Osteocyte (in vitro differentiated cells): ENCODE measurements at regions not wholly inside any gene's neighbourhood (a gene's known extent, or its start where the extent isn't known, plus 50 kb on each side); places are given as distances from the start of the nearest gene placed in this dataset.
"Not testable (repeated sequence)": the region's sequence is repeated elsewhere in the genome, so short reads cannot be mapped to it uniquely, and the experiment has no call there.

Experiments used
- DNase-seq: peaks from one replicate; pipeline ENCODE4 v3.0.0; 2021; ENCODE audit warnings: mixed read lengths; ENCODE audit not compliant: unreplicated experiment; ENCODE audit errors: extremely low spot score
- H3K27ac Mint-ChIP-seq: one replicate; pipeline ENCODE4 v1.8.0; 2021; ENCODE audit warnings: mild to moderate bottlenecking, mixed read lengths; ENCODE audit not compliant: unreplicated experiment
- H3K27me3 Mint-ChIP-seq: one replicate; pipeline ENCODE4 v1.8.0; 2021; ENCODE audit warnings: mixed read lengths; ENCODE audit not compliant: unreplicated experiment
- H3K36me3 Mint-ChIP-seq: one replicate; pipeline ENCODE4 v1.8.0; 2021; ENCODE audit warnings: mixed read lengths; ENCODE audit not compliant: unreplicated experiment
- H3K4me1 Mint-ChIP-seq: one replicate; pipeline ENCODE4 v1.8.0; 2021; ENCODE audit warnings: mixed read lengths; ENCODE audit not compliant: unreplicated experiment
- H3K4me3 Mint-ChIP-seq: one replicate; pipeline ENCODE4 v1.8.0; 2021; ENCODE audit warnings: mild to moderate bottlenecking, moderate library complexity, mixed read lengths; ENCODE audit not compliant: unreplicated experiment
- H3K9me3 Mint-ChIP-seq: one replicate; pipeline ENCODE4 v1.8.0; 2021; ENCODE audit warnings: mixed read lengths; ENCODE audit not compliant: unreplicated experiment
- TF ChIP-seq, protein P1 (sequence below): fragments of 200-600 bp; sonication (generic); IDR thresholded peaks from 2 replicates; pipeline ENCODE4 v1.5.0; 2021; ENCODE audit warnings: antibody characterized with exemption, mild to moderate bottlenecking, moderate library complexity

DNA sequence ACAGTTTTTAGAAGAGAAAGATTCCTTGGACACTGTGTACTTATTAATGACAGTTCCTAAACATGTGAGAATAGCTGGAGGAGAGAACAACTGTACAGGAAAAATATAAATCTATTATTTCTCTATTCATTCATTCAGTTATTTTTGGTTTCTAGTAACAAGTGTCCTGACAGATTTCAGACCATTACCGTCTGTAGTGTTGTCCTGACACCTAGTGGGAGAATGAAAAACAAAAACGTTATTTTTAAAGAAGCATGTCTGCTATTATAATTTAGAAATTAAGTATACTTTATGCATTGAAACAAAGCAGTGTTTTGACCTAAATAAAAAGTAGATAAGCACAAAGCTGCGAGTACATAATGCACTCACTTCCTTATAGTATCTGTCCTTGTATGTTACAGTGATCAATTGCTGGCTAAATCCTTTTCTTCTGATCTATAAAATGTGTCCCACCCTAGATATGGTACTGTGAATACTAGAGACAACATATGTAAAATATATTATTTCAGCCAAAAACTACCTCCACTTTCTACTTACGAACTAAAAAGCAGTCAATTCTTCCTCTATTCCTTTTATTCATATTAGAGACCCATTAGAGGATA lies 575.6 kb downstream of the ARL4A start:
- no peak overlapping the region for H3K27ac Mint-ChIP-seq
- no peaks in the 10 kb centered on the region for H3K4me1 Mint-ChIP-seq
- peaks cover 21% of the 10 kb centered on the region for H3K27me3 Mint-ChIP-seq
- H3K9me3 Mint-ChIP-seq, result no peaks in the 10 kb centered on the region
- TF ChIP-seq, protein P1, sequence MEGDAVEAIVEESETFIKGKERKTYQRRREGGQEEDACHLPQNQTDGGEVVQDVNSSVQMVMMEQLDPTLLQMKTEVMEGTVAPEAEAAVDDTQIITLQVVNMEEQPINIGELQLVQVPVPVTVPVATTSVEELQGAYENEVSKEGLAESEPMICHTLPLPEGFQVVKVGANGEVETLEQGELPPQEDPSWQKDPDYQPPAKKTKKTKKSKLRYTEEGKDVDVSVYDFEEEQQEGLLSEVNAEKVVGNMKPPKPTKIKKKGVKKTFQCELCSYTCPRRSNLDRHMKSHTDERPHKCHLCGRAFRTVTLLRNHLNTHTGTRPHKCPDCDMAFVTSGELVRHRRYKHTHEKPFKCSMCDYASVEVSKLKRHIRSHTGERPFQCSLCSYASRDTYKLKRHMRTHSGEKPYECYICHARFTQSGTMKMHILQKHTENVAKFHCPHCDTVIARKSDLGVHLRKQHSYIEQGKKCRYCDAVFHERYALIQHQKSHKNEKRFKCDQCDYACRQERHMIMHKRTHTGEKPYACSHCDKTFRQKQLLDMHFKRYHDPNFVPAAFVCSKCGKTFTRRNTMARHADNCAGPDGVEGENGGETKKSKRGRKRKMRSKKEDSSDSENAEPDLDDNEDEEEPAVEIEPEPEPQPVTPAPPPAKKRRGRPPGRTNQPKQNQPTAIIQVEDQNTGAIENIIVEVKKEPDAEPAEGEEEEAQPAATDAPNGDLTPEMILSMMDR, result peak; percentile 77
- no peaks in the 10 kb centered on the region for H3K36me3 Mint-ChIP-seq
- no peak for DNase-seq
- H3K4me3 Mint-ChIP-seq, result no peak overlapping the region

DNA sequence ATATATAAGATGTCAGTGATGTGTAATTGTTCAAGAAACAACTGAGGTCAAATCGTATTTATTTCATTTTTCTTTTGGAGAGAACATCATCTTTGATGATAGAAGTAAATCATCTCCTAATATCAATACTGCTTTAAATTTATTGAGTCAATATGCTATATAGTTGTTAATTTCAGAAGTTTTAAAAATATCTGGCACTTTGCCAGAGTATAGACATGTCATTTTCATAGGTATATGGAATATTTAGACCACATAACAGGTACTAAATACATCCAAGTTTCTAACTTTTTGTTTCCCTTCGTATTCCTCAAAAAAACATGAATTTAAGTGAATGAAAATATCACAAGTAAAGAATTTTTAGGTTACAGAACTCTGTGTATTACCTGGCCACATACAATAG lies 577.8 kb downstream of the ARL4A start:
- H3K4me3 Mint-ChIP-seq, result no peak overlapping the region
- TF ChIP-seq, protein P1, result no peak
- no peak for DNase-seq
- H3K36me3 Mint-ChIP-seq, result no peaks in the 10 kb centered on the region
- H3K4me1 Mint-ChIP-seq, result no peaks in the 10 kb centered on the region
- H3K27me3 Mint-ChIP-seq, result peaks cover 21% of the 10 kb centered on the region
- no peak overlapping the region for H3K27ac Mint-ChIP-seq
- no peaks in the 10 kb centered on the region for H3K9me3 Mint-ChIP-seq

DNA sequence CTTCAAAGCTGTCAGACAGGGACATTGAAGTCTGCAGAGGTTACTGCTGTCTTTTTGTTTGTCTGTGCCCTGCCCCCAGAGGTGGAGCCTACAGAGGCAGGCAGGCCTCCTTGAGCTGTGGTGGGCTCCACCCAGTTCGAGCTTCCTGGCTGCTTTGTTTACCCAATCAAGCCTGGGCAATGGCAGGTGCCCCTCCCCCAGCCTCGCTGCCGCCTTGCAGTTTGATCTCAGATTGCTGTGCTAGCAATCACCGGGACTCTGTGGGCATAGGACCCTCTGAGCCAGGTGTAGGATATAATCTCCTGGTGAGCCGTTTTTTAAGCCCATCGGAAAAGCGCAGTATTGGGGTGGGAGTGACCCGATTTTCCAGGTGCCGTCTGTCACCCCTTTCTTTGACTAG lies 586.8 kb downstream of the ARL4A start:
- H3K4me1 Mint-ChIP-seq, H3K27me3 Mint-ChIP-seq, H3K36me3 Mint-ChIP-seq, DNase-seq, H3K27ac Mint-ChIP-seq, H3K9me3 Mint-ChIP-seq, H3K4me3 Mint-ChIP-seq: not testable (repeated sequence)

DNA sequence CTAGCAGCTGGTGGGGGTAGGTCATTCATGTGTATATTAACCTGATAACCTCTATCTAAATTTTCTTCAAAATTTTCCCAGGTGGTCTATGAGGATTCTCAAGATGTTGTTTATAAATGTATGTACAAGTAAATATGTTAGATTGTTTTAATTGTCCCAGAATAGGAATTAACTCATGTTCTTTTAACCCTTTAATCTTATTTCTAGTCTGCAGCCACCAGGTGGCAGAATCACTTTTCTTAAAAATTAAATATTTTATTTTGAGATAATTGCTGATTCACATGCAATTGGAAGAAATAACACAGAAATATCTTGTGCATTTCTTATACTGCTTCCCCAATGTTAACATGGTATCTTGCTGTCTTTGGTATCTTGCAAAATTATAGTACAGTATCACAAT lies 589.5 kb downstream of the ARL4A start:
- DNase-seq, result no peak
- TF ChIP-seq, protein P1, result peak; percentile 56
- H3K9me3 Mint-ChIP-seq, result no peaks in the 10 kb centered on the region
- no peak overlapping the region for H3K27ac Mint-ChIP-seq
- H3K4me1 Mint-ChIP-seq, result peaks cover 7% of the 10 kb centered on the region
- no peaks in the 10 kb centered on the region for H3K36me3 Mint-ChIP-seq
- no peak overlapping the region for H3K4me3 Mint-ChIP-seq
- H3K27me3 Mint-ChIP-seq, result peaks cover 2% of the 10 kb centered on the region

DNA sequence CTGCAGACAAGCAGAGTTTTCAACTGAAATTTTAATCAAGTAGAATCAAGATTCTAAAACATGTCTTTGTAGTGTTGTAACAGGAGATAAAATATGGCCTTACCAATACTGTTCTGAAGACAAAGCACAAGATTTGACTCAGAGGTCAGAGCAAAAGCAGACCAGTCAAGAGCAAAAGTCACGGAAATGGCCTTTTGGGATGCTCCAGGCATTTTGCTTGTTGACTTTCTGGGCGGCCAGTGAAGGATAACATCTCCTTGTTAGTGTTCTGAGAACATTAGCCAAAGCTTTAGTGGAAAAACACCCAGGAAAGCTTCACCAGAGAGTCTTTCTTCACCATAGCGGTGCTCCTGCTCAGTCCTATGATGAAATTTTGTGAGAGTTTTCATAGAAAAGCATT lies 590.6 kb downstream of the ARL4A start:
- no peaks in the 10 kb centered on the region for H3K36me3 Mint-ChIP-seq
- H3K9me3 Mint-ChIP-seq, result no peaks in the 10 kb centered on the region
- H3K27ac Mint-ChIP-seq, result no peak overlapping the region
- peaks cover 2% of the 10 kb centered on the region for H3K27me3 Mint-ChIP-seq
- TF ChIP-seq, protein P1, result no peak
- no peak for DNase-seq
- H3K4me3 Mint-ChIP-seq, result no peak overlapping the region
- peaks cover 7% of the 10 kb centered on the region for H3K4me1 Mint-ChIP-seq
